H1 (cell line): ENCODE measurements at regions not wholly inside any gene's neighbourhood (a gene's known extent, or its start where the extent isn't known, plus 50 kb on each side); places are given as distances from the start of the nearest gene placed in this dataset.

Experiments
- CTCF ChIA-PET: fragments of 300-600 bp; sonication (Branson Sonifier 250); formaldehyde crosslinking; loops from one replicate; lab custom pipeline; 2021; ENCODE audit not compliant: partially characterized antibody; lab: Charles Lee
- POLR2A ChIA-PET: fragments of 300-600 bp; sonication (Branson Sonifier 250); formaldehyde crosslinking; loops from one replicate; lab custom pipeline; 2021; ENCODE audit warnings: inconsistent platforms; ENCODE audit not compliant: partially characterized antibody; lab: Charles Lee
- DNase-seq, 2 experiments: peaks; one replicate each; pipeline versions ENCODE4 v3.0.0 to v3.0.0-alpha.2; 2010 to 2022; ENCODE audit warnings: low spot score in 2 of 2, low read depth in 1 of 2, mixed read lengths in 1 of 2
- FAIRE-seq: peaks from 2 replicates; lab custom pipeline; 2011; peaks lifted over from hg19 to GRCh38; lab: Jason Lieb, UNC
- H2AFZ ChIP-seq: 2 replicates; pipeline ENCODE4 v1.8.1; 2012; ENCODE audit warnings: low read length, inconsistent platforms
- H2AK5ac ChIP-seq: 2 replicates; pipeline ENCODE4 v1.6.1; 2013; ENCODE audit warnings: low read depth, low read length
- H2BK120ac ChIP-seq: replicated peaks from 2 replicates; pipeline ENCODE3; 2013; ENCODE audit warnings: low read depth, low read length, inconsistent platforms
- H2BK12ac ChIP-seq: 2 replicates; pipeline ENCODE4 v1.6.1; 2013; ENCODE audit warnings: low read depth, low read length
- H2BK15ac ChIP-seq: 2 replicates; pipeline ENCODE4 v1.6.1; 2013; ENCODE audit warnings: low read length
- H2BK20ac ChIP-seq: 2 replicates; pipeline ENCODE4 v1.6.1; 2013; ENCODE audit warnings: low read length
- H2BK5ac ChIP-seq: 2 replicates; pipeline ENCODE4 v1.6.1; 2013; ENCODE audit warnings: low read depth, low read length
- H3K14ac ChIP-seq: 2 replicates; pipeline ENCODE4 v1.6.1; 2013; ENCODE audit warnings: inconsistent platforms; ENCODE audit not compliant: insufficient read length
- H3K18ac ChIP-seq: 2 replicates; pipeline ENCODE4 v1.6.1; 2013; ENCODE audit warnings: low read length; ENCODE audit errors: extremely low read depth
- H3K23ac ChIP-seq: 2 replicates; pipeline ENCODE4 v1.6.1; 2013; ENCODE audit warnings: inconsistent platforms; ENCODE audit not compliant: insufficient read length
- H3K23me2 ChIP-seq: 2 replicates; pipeline ENCODE4 v1.6.1; 2013; ENCODE audit warnings: low read depth, low read length
- H3K27ac ChIP-seq: 2 replicates; pipeline ENCODE4 v1.6.1; 2011; ENCODE audit warnings: low read depth, low read length, inconsistent platforms
- H3K27me3 ChIP-seq, 4 experiments: replicated peaks in 1 of 4; 1 replicate in 1 of 4; 2 replicates in 3 of 4; pipeline versions ENCODE4 v1.6.1 to v1.8.1; 2011 to 2013; ENCODE audit warnings: low read length in 3 of 4, mild to moderate bottlenecking in 3 of 4, inconsistent platforms in 2 of 4, mixed read lengths in 2 of 4, moderate library complexity in 1 of 4; ENCODE audit not compliant: control insufficient read depth in 3 of 4, insufficient read depth in 3 of 4; ENCODE audit errors: extremely low read depth in 1 of 4
- H3K36me3 ChIP-seq, 4 experiments: 2 replicates each; pipeline versions ENCODE4 v1.6.1 to v1.8.1; 2011 to 2013; ENCODE audit warnings: mild to moderate bottlenecking in 4 of 4, low read length in 3 of 4, moderate library complexity in 2 of 4, control low read depth in 1 of 4, inconsistent platforms in 1 of 4; ENCODE audit not compliant: insufficient read depth in 4 of 4, control insufficient read depth in 2 of 4
- H3K4ac ChIP-seq: replicated peaks from 2 replicates; pipeline ENCODE3; 2013; ENCODE audit warnings: low read length, low read depth, mixed read lengths, inconsistent platforms; ENCODE audit not compliant: insufficient read length
- H3K4me1 ChIP-seq, 4 experiments: replicated peaks in 1 of 4; 1 replicate in 1 of 4; 2 replicates in 3 of 4; pipeline versions ENCODE4 v1.6.1 to v1.8.1; 2011 to 2013; ENCODE audit warnings: low read length in 3 of 4, inconsistent platforms in 2 of 4, mixed read lengths in 1 of 4; ENCODE audit not compliant: insufficient read depth in 4 of 4, control insufficient read depth in 3 of 4
- H3K4me2 ChIP-seq, 2 experiments: 2 replicates each; pipeline versions ENCODE4 v1.6.1 to v1.8.1; 2011 to 2013; ENCODE audit warnings: low read depth in 2 of 2, low read length in 2 of 2, control low read depth in 1 of 2, inconsistent platforms in 1 of 2, mild to moderate bottlenecking in 1 of 2; ENCODE audit not compliant: insufficient read depth in 1 of 2
- H3K4me3 ChIP-seq, 4 experiments: fragments of 200-600, 300-600 bp in 1 of 4; sonication (generic), shearing (Covaris generic), sonication (Bioruptor Twin) in 1 of 4; 2 replicates each; pipeline versions ENCODE4 v1.5.1 to v1.8.1; 2011 to 2016; ENCODE audit warnings: low read length in 4 of 4, low read depth in 3 of 4, control low read depth in 2 of 4, inconsistent platforms in 2 of 4, mild to moderate bottlenecking in 2 of 4, mixed read lengths in 1 of 4, moderate library complexity in 1 of 4; ENCODE audit not compliant: insufficient read depth in 2 of 4; ENCODE audit errors: extremely low read depth in 1 of 4
- H3K56ac ChIP-seq: replicated peaks from 2 replicates; pipeline ENCODE3; 2013; ENCODE audit warnings: low read depth, mild to moderate bottlenecking, mixed read lengths, low read length, inconsistent platforms; ENCODE audit not compliant: insufficient read length
- H3K79me1 ChIP-seq: 2 replicates; pipeline ENCODE4 v1.6.1; 2013; ENCODE audit warnings: low read depth, low read length, control low read depth
- H3K79me2 ChIP-seq, 2 experiments: 2 replicates each; pipeline versions ENCODE4 v1.6.1 to v1.8.1; 2012 to 2013; ENCODE audit warnings: low read length in 2 of 2, mild to moderate bottlenecking in 2 of 2, inconsistent platforms in 1 of 2; ENCODE audit not compliant: insufficient read depth in 2 of 2, control insufficient read depth in 1 of 2
- H3K9ac ChIP-seq, 4 experiments: replicated peaks in 1 of 4; 1 replicate in 1 of 4; 2 replicates in 3 of 4; pipeline versions ENCODE4 v1.6.1 to v1.8.1; 2011 to 2013; ENCODE audit warnings: low read depth in 3 of 4, low read length in 3 of 4, control low read depth in 2 of 4, mild to moderate bottlenecking in 2 of 4, moderate library complexity in 2 of 4, inconsistent platforms in 1 of 4; ENCODE audit errors: extremely low read depth in 1 of 4
- H3K9me3 ChIP-seq, 2 experiments: 2 replicates each; pipeline versions ENCODE4 v1.6.1 to v1.8.1; 2012 to 2013; ENCODE audit warnings: mild to moderate bottlenecking in 2 of 2, moderate library complexity in 2 of 2, control low read depth in 1 of 2, inconsistent platforms in 1 of 2, low read depth in 1 of 2, low read length in 1 of 2, mixed read lengths in 1 of 2; ENCODE audit not compliant: insufficient read depth in 2 of 2
- H4K20me1 ChIP-seq, 2 experiments: replicated peaks in 1 of 2; 2 replicates each; pipeline versions ENCODE3 to v1.8.1; 2011 to 2013; ENCODE audit warnings: inconsistent platforms in 2 of 2, low read length in 2 of 2, mild to moderate bottlenecking in 1 of 2; ENCODE audit not compliant: insufficient read depth in 2 of 2, control insufficient read depth in 1 of 2
- H4K5ac ChIP-seq: 2 replicates; pipeline ENCODE4 v1.6.1; 2013; ENCODE audit warnings: low read length, low read depth, mixed read lengths, inconsistent platforms; ENCODE audit not compliant: insufficient read length
- H4K8ac ChIP-seq: 2 replicates; pipeline ENCODE4 v1.8.0; 2013; ENCODE audit warnings: mild to moderate bottlenecking, moderate library complexity, low read length, inconsistent platforms; ENCODE audit not compliant: insufficient read depth; ENCODE audit errors: extremely low read depth
- H4K91ac ChIP-seq: replicated peaks from 2 replicates; pipeline ENCODE3; 2013; ENCODE audit warnings: low read length, mixed read lengths, inconsistent platforms; ENCODE audit not compliant: insufficient read length
- CEBPB ChIP-seq: IDR thresholded peaks from 2 replicates; pipeline ENCODE4 v1.6.1; 2012; ENCODE audit warnings: low read depth, low read length
- SIRT6 ChIP-seq: IDR thresholded peaks from one replicate; pipeline ENCODE4 v1.7.1; 2012; ENCODE audit warnings: low read length, inconsistent platforms
- WGBS, 2 experiments: shearing (Covaris generic) in 1 of 2; methylation state at CpG; one replicate each; pipeline versions ENCODE4 v1.1.6 to v1.1.7; 2013 to 2015; ENCODE audit warnings: low lambda C conversion rate in 2 of 2, mixed read lengths in 2 of 2, inconsistent platforms in 1 of 2, low coverage in 1 of 2, missing lambda C conversion rate in 1 of 2; ENCODE audit not compliant: insufficient replicate concordance in 2 of 2, insufficient coverage in 1 of 2, insufficient read length in 1 of 2; ENCODE audit errors: extremely low coverage in 1 of 2, missing lambda C conversion rate in 1 of 2; 5-methylcytosine and 5-hydroxymethylcytosine counted together

DNA sequence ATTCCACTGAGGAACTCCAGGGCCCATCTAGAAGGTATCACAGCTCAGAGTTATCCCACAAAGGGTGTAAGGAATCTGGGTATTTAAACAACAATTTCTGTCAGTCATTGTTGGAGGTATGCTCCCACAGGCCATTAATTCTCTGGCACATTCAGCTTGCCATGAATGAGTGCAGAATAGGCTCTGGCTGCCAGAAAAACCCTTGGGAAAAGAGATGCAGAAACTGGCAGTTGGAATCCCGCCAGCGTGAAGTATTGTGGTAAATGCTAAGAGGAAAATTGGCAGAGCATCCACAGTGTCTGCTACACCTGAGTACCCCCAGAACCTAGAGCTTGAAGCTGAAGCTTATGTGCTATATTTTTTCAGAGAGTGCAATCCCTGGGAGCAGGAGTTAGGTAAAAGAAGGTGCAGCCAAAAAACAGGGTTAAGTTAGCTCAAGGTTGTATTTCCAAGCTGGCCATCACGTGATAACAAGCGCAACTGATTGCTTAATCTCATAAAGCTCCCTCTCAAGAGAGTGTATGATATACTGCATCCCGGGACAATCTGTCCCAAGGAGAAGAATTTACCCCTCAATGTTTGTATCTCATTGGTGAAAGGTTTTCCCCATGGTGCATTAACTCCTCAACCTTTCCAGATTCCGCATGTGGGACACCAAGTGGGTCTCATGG lies 94.2 kb upstream of the ACP3 start:
- 0 out of 2 replicates have a peak overlapping the region, but pooled peaks have one; percentile 13 for H2BK12ac ChIP-seq
- no peak overlapping the region for H3K4me3 ChIP-seq
- TF ChIP-seq SIRT6 (no peak), CEBPB (peak; percentile 48; the same call in 1 of the 2 replicates)
- POLR2A ChIA-PET = no interaction called here
- no peaks in the 10 kb centered on the region for H3K79me1 ChIP-seq
- H3K79me2 ChIP-seq = no peaks in the 10 kb centered on the region
- H3K18ac ChIP-seq = no peak overlapping the region
- no peaks in the 10 kb centered on the region for H3K23me2 ChIP-seq
- H4K20me1 ChIP-seq = no peaks in the 10 kb centered on the region
- H4K91ac ChIP-seq = no peak overlapping the region
- no peak overlapping the region for H2BK20ac ChIP-seq
- H2BK15ac ChIP-seq = no peak overlapping the region
- H3K9me3 ChIP-seq = no peaks in the 10 kb centered on the region
- H3K27ac ChIP-seq = no peak overlapping the region
- no peak overlapping the region for H3K4me2 ChIP-seq
- no peak overlapping the region for H3K4ac ChIP-seq
- FAIRE-seq (no peak), DNase-seq (no peak)
- no peak overlapping the region for H2BK120ac ChIP-seq
- 86% methylated on average over 6 of the region's 6 CpGs; no CpG with 5 or more reads in 1 of the 2 experiments for WGBS, 2 experiments
- no peak overlapping the region for H2BK5ac ChIP-seq
- no peak overlapping the region for H3K14ac ChIP-seq
- H2AFZ ChIP-seq = 0 out of 2 replicates have a peak overlapping the region, but pooled peaks have one; percentile 10
- no peak overlapping the region for H3K56ac ChIP-seq
- H3K27me3 ChIP-seq = no peaks in the 10 kb centered on the region
- no peak overlapping the region for H4K5ac ChIP-seq
- H3K23ac ChIP-seq = no peak overlapping the region
- H4K8ac ChIP-seq = no peak overlapping the region
- no peak overlapping the region for H2AK5ac ChIP-seq
- CTCF ChIA-PET = interaction anchor here (1.1 to 4.7 kb wide), 4 partner anchors 12 to 184 kb away, joined by 3 to 43 read pairs (median 4); no protein-coding TSS in a partner anchor
- H3K4me1 ChIP-seq = peaks cover 0 to 8% (median 5%) of the 10 kb centered on the region in 4 experiments; a peak in 4 of 7 replicates
- no peaks in the 10 kb centered on the region for H3K36me3 ChIP-seq
- H3K9ac ChIP-seq = no peak overlapping the region
